CD4-positive, alpha-beta T cell treated with Interleukin-2 at 100 ng/mL for 4 hours (primary cell): ENCODE measurements at regions not wholly inside any gene's neighbourhood (a gene's known extent, or its start where the extent isn't known, plus 50 kb on each side); places are given as distances from the start of the nearest gene placed in this dataset.

Experiments
- DNase-seq: peaks from one replicate; pipeline ENCODE4 v3.0.0-alpha.2; 2020; ENCODE audit warnings: low spot score

- no peak for DNase-seq
These were observed 54.4 kb upstream of the IL12A start for GRCh38 chr3:159934216-159934615.

GRCh38 chr3:159936541-159936940 is 52.1 kb upstream of the IL12A start:
- DNase-seq, result no peak

GRCh38 chr3:159937561-159938166 is 51.0 kb upstream of the IL12A start:
- no peak for DNase-seq

- no peak for DNase-seq
These were observed 49.9 kb upstream of the IL12A start for GRCh38 chr3:159938714-159939113.
